HL-60 (cell line): ENCODE measurements at regions not wholly inside any gene's neighbourhood (a gene's known extent, or its start where the extent isn't known, plus 50 kb on each side); places are given as distances from the start of the nearest gene placed in this dataset.

Experiments used
- DNase-seq, 2 experiments: peaks; one replicate each; pipeline ENCODE4 v3.0.0-alpha.2; 2010 to 2020; ENCODE audit warnings: low read depth in 1 of 2, low spot score in 1 of 2
- H3K27ac ChIP-seq: fragments of 250-450 bp; sonication (Bioruptor Pico); replicated peaks from 2 replicates; pipeline ENCODE4 v1.5.1; 2020; ENCODE audit warnings: mild to moderate bottlenecking, moderate library complexity
- H3K27me3 ChIP-seq: fragments of 250-450 bp; sonication (Bioruptor Pico); 2 replicates; pipeline ENCODE4 v1.5.1; 2021; ENCODE audit warnings: mild to moderate bottlenecking, moderate library complexity; ENCODE audit not compliant: insufficient read depth, poor library complexity, severe bottlenecking
- H3K4me3 ChIP-seq: replicated peaks from 2 replicates; pipeline ENCODE4 v1.5.1; 2011; ENCODE audit warnings: mild to moderate bottlenecking, control low read depth, low read length; ENCODE audit not compliant: insufficient read depth
- GABPA ChIP-seq: IDR thresholded peaks from 2 replicates; pipeline ENCODE4 v1.6.1; 2012; ENCODE audit warnings: low read depth
- POLR2AphosphoS5 ChIP-seq: IDR thresholded peaks from 2 replicates; pipeline ENCODE4 v1.6.1; 2012; ENCODE audit warnings: low read depth
- SPI1 ChIP-seq: IDR thresholded peaks from 2 replicates; pipeline ENCODE4 v1.6.1; 2012; ENCODE audit warnings: low read depth, mild to moderate bottlenecking, borderline replicate concordance
- TF ChIP-seq, protein P1 (sequence below): IDR thresholded peaks from 2 replicates; pipeline ENCODE4 v1.6.1; 2012; ENCODE audit warnings: low read depth; ENCODE audit not compliant: insufficient replicate concordance
- TF ChIP-seq, protein P2 (sequence below): IDR thresholded peaks from one replicate; pipeline ENCODE4 v1.5.1; 2011; ENCODE audit warnings: low read length, control low read depth, inconsistent platforms; ENCODE audit not compliant: insufficient read depth

DNA sequence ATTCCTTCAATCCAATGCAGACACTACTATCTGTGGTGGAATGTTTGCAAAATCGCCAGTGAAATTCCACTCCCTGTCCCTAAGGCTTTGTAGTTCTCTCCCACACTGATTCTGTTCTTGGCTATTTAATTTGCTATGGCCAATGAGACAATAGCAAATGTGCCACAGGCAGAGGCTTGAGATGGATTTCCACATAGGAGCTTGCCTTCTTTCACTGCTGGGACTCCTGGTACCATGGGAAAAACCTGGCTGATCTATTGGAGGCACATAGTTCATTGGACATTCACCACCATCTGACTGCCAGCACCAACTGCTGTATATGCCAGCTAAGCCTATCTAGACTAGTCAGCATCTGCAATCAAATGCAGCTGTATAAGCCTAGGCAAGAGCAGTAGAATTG lies 103.8 kb downstream of the NR1D2 start:
- no peak for DNase-seq
- TF ChIP-seq, protein P1, sequence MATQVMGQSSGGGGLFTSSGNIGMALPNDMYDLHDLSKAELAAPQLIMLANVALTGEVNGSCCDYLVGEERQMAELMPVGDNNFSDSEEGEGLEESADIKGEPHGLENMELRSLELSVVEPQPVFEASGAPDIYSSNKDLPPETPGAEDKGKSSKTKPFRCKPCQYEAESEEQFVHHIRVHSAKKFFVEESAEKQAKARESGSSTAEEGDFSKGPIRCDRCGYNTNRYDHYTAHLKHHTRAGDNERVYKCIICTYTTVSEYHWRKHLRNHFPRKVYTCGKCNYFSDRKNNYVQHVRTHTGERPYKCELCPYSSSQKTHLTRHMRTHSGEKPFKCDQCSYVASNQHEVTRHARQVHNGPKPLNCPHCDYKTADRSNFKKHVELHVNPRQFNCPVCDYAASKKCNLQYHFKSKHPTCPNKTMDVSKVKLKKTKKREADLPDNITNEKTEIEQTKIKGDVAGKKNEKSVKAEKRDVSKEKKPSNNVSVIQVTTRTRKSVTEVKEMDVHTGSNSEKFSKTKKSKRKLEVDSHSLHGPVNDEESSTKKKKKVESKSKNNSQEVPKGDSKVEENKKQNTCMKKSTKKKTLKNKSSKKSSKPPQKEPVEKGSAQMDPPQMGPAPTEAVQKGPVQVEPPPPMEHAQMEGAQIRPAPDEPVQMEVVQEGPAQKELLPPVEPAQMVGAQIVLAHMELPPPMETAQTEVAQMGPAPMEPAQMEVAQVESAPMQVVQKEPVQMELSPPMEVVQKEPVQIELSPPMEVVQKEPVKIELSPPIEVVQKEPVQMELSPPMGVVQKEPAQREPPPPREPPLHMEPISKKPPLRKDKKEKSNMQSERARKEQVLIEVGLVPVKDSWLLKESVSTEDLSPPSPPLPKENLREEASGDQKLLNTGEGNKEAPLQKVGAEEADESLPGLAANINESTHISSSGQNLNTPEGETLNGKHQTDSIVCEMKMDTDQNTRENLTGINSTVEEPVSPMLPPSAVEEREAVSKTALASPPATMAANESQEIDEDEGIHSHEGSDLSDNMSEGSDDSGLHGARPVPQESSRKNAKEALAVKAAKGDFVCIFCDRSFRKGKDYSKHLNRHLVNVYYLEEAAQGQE, result no peak
- TF ChIP-seq GABPA (no peak), SPI1 (no peak), POLR2AphosphoS5 (no peak)
- TF ChIP-seq, protein P2, sequence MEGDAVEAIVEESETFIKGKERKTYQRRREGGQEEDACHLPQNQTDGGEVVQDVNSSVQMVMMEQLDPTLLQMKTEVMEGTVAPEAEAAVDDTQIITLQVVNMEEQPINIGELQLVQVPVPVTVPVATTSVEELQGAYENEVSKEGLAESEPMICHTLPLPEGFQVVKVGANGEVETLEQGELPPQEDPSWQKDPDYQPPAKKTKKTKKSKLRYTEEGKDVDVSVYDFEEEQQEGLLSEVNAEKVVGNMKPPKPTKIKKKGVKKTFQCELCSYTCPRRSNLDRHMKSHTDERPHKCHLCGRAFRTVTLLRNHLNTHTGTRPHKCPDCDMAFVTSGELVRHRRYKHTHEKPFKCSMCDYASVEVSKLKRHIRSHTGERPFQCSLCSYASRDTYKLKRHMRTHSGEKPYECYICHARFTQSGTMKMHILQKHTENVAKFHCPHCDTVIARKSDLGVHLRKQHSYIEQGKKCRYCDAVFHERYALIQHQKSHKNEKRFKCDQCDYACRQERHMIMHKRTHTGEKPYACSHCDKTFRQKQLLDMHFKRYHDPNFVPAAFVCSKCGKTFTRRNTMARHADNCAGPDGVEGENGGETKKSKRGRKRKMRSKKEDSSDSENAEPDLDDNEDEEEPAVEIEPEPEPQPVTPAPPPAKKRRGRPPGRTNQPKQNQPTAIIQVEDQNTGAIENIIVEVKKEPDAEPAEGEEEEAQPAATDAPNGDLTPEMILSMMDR, result no peak
- no peak overlapping the region for H3K27ac ChIP-seq
- no peak overlapping the region for H3K4me3 ChIP-seq
- H3K27me3 ChIP-seq, result no peaks in the 10 kb centered on the region

DNA sequence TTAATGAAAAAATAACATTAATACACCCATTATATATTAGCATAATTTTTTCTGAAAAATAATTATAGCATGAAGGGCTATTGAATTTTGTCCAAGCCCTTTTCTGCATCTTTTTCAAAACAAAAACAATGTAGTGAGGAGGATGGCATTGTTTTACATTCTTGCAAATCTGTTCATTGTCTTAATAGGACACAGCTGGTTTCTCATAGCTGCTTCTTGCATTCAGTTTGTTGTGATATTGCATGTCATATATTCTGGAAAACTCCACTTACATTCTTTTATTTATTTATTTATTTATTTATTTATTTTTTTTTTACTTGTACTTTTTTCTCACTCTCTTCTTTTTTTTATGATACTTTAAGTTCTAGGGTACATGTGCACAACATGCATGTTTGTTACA lies 107.4 kb downstream of the NR1D2 start:
- TF ChIP-seq POLR2AphosphoS5 (no peak), GABPA (no peak), SPI1 (no peak)
- TF ChIP-seq, protein P2, result no peak
- TF ChIP-seq, protein P1, result no peak
- Histone ChIP-seq H3K27ac (no peak overlapping the region), H3K27me3 (no peaks in the 10 kb centered on the region), H3K4me3 (no peak overlapping the region)
- DNase-seq, result no peak

DNA sequence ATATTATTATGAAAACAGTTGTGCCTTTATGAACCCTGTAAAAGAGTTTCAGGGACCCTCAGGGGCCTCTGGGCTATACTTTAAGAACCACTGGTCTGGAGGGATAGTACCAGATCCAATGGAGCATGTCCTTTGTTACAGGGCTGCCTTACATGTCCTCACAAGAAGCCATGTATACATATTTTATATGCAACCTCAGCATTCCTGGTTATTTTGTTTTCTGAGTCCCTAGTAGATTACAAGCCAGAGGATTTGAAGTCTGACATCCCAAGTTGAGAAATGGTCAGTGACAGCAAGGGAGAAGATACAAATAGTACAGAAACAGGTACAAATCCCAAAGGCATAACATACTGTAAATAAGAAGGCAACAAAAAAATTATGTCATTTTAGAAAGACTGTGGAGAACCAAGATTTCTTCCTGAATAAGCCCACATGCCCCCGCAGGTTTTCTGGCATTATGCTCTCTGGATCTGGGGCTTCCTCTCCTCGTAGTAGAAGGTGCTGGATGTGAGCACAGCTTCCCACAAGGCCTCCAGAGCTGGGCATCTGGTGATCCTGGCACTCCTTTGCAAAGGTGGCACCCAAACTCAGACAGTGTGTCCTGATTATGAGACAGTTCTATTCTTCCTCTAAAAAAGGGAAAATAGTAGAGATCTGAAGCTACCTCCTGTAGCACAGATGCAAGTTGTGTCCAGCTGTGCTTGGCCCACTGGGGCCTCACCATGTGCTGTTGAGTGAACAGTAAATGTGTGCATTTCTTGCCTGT lies 114.0 kb downstream of the NR1D2 start:
- Histone ChIP-seq H3K27me3 (no peaks in the 10 kb centered on the region), H3K27ac (no peak overlapping the region), H3K4me3 (no peak overlapping the region)
- DNase-seq, result no peak
- TF ChIP-seq, protein P2, result no peak
- TF ChIP-seq POLR2AphosphoS5, result no peak
- no peak for TF ChIP-seq GABPA
- no peak for TF ChIP-seq SPI1
